Ishikawa (cell line): ENCODE measurements at regions not wholly inside any gene's neighbourhood (a gene's known extent, or its start where the extent isn't known, plus 50 kb on each side); places are given as distances from the start of the nearest gene placed in this dataset.

ENCODE experiments used
- CEBPB ChIP-seq: IDR thresholded peaks from 2 replicates; pipeline ENCODE4 v1.6.1; 2012
- CREB1 ChIP-seq: IDR thresholded peaks from 2 replicates; pipeline ENCODE4 v1.6.1; 2012; ENCODE audit warnings: low read depth
- EGR1 ChIP-seq: IDR thresholded peaks from 2 replicates; pipeline ENCODE4 v1.6.1; 2012
- EP300 ChIP-seq: IDR thresholded peaks from 2 replicates; pipeline ENCODE4 v1.6.1; 2012; ENCODE audit warnings: borderline replicate concordance
- FOXM1 ChIP-seq: IDR thresholded peaks from 2 replicates; pipeline ENCODE4 v1.6.1; 2012; ENCODE audit warnings: low read depth, borderline replicate concordance
- MAX ChIP-seq: IDR thresholded peaks from 2 replicates; pipeline ENCODE4 v1.6.1; 2012
- NFIC ChIP-seq: IDR thresholded peaks from 2 replicates; pipeline ENCODE4 v1.6.1; 2012
- RAD21 ChIP-seq: IDR thresholded peaks from 2 replicates; pipeline ENCODE4 v1.6.1; 2012; ENCODE audit warnings: low read depth
- REST ChIP-seq: IDR thresholded peaks from 2 replicates; pipeline ENCODE4 v1.6.1; 2012; ENCODE audit warnings: low read depth, mild to moderate bottlenecking
- TAF1 ChIP-seq: IDR thresholded peaks from 2 replicates; pipeline ENCODE4 v1.6.1; 2012; ENCODE audit warnings: low read depth, mild to moderate bottlenecking
- TEAD4 ChIP-seq: IDR thresholded peaks from 2 replicates; pipeline ENCODE4 v1.6.1; 2012
- YY1 ChIP-seq: IDR thresholded peaks from 2 replicates; pipeline ENCODE4 v1.6.1; 2012; ENCODE audit warnings: low read depth

- no peak for TF ChIP-seq REST
- no peak for TF ChIP-seq EGR1
- TF ChIP-seq TEAD4 = no peak
- TF ChIP-seq EP300 = no peak
- TF ChIP-seq YY1 = no peak
- no peak for TF ChIP-seq RAD21
- TF ChIP-seq CEBPB = no peak
- TF ChIP-seq MAX = no peak
- no peak for TF ChIP-seq NFIC
- no peak for TF ChIP-seq FOXM1
- TF ChIP-seq CREB1 = no peak
- TF ChIP-seq TAF1 = no peak
Measured at GRCh38 chr4:28444886-28445496, 1584.3 kb downstream of the STIM2 start.
